ENCODE measurements at regions not wholly inside any gene's neighbourhood (a gene's known extent, or its start where the extent isn't known, plus 50 kb on each side); places are given as distances from the start of the nearest gene placed in this dataset.

DNA sequence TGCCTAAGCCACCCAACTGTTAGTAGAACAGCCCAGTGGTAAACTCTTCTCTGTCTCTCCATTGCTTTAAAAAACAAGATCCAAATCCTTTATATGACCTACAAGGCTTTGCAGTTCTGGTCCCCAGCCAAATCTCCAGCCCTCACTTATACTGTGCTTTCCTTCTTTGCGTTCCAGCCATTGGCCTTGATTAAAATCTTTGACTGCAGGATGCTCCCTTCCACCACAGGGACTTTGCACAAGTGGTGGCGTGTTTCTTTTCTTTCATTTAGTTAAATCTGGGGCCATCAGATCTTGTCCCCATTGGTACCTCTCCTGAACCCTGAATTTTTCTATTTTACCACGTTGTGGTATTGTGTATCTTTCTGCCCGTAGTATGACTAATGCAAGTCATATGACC is 183.7 kb downstream of the VRK1 start:
- H3K4me3 ChIP-seq (replicated peaks; ENCODE audit: insufficient read depth, low read length): no peak overlapping the region
- TF ChIP-seq SPI1 (IDR thresholded peaks at IDR 0.05; ENCODE audit: borderline replicate concordance, low read depth) (no peak), GABPA (IDR thresholded peaks at IDR 0.05; ENCODE audit: low read depth) (no peak), POLR2AphosphoS5 (IDR thresholded peaks at IDR 0.05; ENCODE audit: low read depth) (no peak), REST (IDR thresholded peaks at IDR 0.05; ENCODE audit: insufficient replicate concordance, low read depth) (no peak), CTCF (IDR thresholded peaks at IDR 0.05; ENCODE audit: insufficient read depth, low read length) (no peak)
- H3K27me3 ChIP-seq (ENCODE audit: insufficient read depth, poor library complexity, severe bottlenecking): peaks cover 5% of the 10 kb centered on the region
- H3K27ac ChIP-seq (replicated peaks): no peak overlapping the region
- no peak for DNase-seq (ENCODE audit: low read depth in 1 of 2, low spot score in 1 of 2)

- H3K27ac ChIP-seq (replicated peaks): no peak overlapping the region
- no peak overlapping the region for H3K4me3 ChIP-seq (replicated peaks; ENCODE audit: insufficient read depth, low read length)
- TF ChIP-seq SPI1 (IDR thresholded peaks at IDR 0.05; ENCODE audit: borderline replicate concordance, low read depth) (no peak), CTCF (IDR thresholded peaks at IDR 0.05; ENCODE audit: insufficient read depth, low read length) (no peak), REST (IDR thresholded peaks at IDR 0.05; ENCODE audit: insufficient replicate concordance, low read depth) (no peak), POLR2AphosphoS5 (IDR thresholded peaks at IDR 0.05; ENCODE audit: low read depth) (no peak), GABPA (IDR thresholded peaks at IDR 0.05; ENCODE audit: low read depth) (no peak)
- peaks cover 29% of the 10 kb centered on the region for H3K27me3 ChIP-seq (ENCODE audit: insufficient read depth, poor library complexity, severe bottlenecking)
- DNase-seq (ENCODE audit: low read depth in 1 of 2, low spot score in 1 of 2): no peak
Measured at GRCh38 chr14:96986256-96987085, 189.3 kb downstream of the VRK1 start.

- H3K27me3 ChIP-seq (ENCODE audit: insufficient read depth, poor library complexity, severe bottlenecking): peaks cover 29% of the 10 kb centered on the region
- TF ChIP-seq GABPA (IDR thresholded peaks at IDR 0.05; ENCODE audit: low read depth): peak; percentile 63
- TF ChIP-seq POLR2AphosphoS5 (IDR thresholded peaks at IDR 0.05; ENCODE audit: low read depth): peak; percentile 77
- no peak for TF ChIP-seq REST (IDR thresholded peaks at IDR 0.05; ENCODE audit: insufficient replicate concordance, low read depth)
- TF ChIP-seq SPI1 (IDR thresholded peaks at IDR 0.05; ENCODE audit: borderline replicate concordance, low read depth): peak; percentile 63
- no peak for TF ChIP-seq CTCF (IDR thresholded peaks at IDR 0.05; ENCODE audit: insufficient read depth, low read length)
- no peak overlapping the region for H3K4me3 ChIP-seq (replicated peaks; ENCODE audit: insufficient read depth, low read length)
- peak in 1 of 2 experiments; percentile 35 for DNase-seq (ENCODE audit: low read depth in 1 of 2, low spot score in 1 of 2)
- H3K27ac ChIP-seq (replicated peaks): no peak overlapping the region
Measured at GRCh38 chr14:96987086-96987474, 189.9 kb downstream of the VRK1 start.
